IMR-90 (cell line): ENCODE measurements at regions not wholly inside any gene's neighbourhood (a gene's known extent, or its start where the extent isn't known, plus 50 kb on each side); places are given as distances from the start of the nearest gene placed in this dataset.

Source experiments
- ATAC-seq: fragments of 200-7000 bp; cut with Tn5 transposase; 2 replicates; pipeline ENCODE4 v1.9.1; 2020; ENCODE audit warnings: low read depth, mild to moderate bottlenecking, moderate library complexity
- BruUV-seq: library from RNA; stranded (reverse); fragments of 400-500 nt; replicated peaks from 2 replicates; lab custom pipeline; 2021; lab: Mats Ljungman, UMichigan
- CTCF ChIA-PET: fragments of 300-600 bp; formaldehyde crosslinking; extraction: SDS; loops from one replicate; lab custom pipeline; 2021; ENCODE audit warnings: antibody characterized with exemption; lab: Yijun Ruan, JAX
- POLR2A ChIA-PET: fragments of 300-600 bp; sonication (Branson Sonifier 250); formaldehyde crosslinking; loops from one replicate; lab custom pipeline; 2022; ENCODE audit warnings: antibody characterized with exemption; ENCODE audit not compliant: unreplicated experiment; lab: Charles Lee
- DNase-seq: peaks from one replicate; pipeline ENCODE4 v3.0.0; 2013
- H2AFZ ChIP-seq: replicated peaks from 2 replicates; pipeline ENCODE3; 2013; ENCODE audit warnings: low read length, mild to moderate bottlenecking; ENCODE audit not compliant: poor library complexity
- H2AK5ac ChIP-seq: 2 replicates; pipeline ENCODE4 v1.6.1; 2013; ENCODE audit warnings: low read depth, low read length, inconsistent platforms
- H2AK9ac ChIP-seq: replicated peaks from 2 replicates; pipeline ENCODE3; 2013; ENCODE audit warnings: mild to moderate bottlenecking, low read depth, low read length, moderate library complexity; ENCODE audit not compliant: poor library complexity
- H2BK120ac ChIP-seq: 2 replicates; pipeline ENCODE4 v1.6.1; 2013; ENCODE audit warnings: low read depth, low read length, inconsistent platforms
- H2BK15ac ChIP-seq: 3 replicates; pipeline ENCODE4 v1.6.1; 2013; ENCODE audit warnings: low read depth, low read length, inconsistent platforms
- H2BK20ac ChIP-seq: 2 replicates; pipeline ENCODE4 v1.6.1; 2013; ENCODE audit warnings: low read depth, mild to moderate bottlenecking, inconsistent platforms, low read length, moderate library complexity
- H2BK5ac ChIP-seq: 2 replicates; pipeline ENCODE4 v1.6.1; 2013; ENCODE audit warnings: mild to moderate bottlenecking, low read depth, low read length, inconsistent platforms; ENCODE audit not compliant: poor library complexity, severe bottlenecking
- H3K14ac ChIP-seq: replicated peaks from 2 replicates; pipeline ENCODE4 v1.6.1; 2013; ENCODE audit warnings: low read depth, low read length, inconsistent platforms
- H3K18ac ChIP-seq: 2 replicates; pipeline ENCODE4 v1.6.1; 2013; ENCODE audit warnings: low read depth, low read length, control low read depth
- H3K23ac ChIP-seq: 2 replicates; pipeline ENCODE4 v1.6.1; 2013; ENCODE audit warnings: low read depth, low read length, inconsistent platforms
- H3K27ac ChIP-seq: 2 replicates; pipeline ENCODE4 v1.5.1; 2013; ENCODE audit warnings: mild to moderate bottlenecking, control low read depth, low read length; ENCODE audit not compliant: insufficient read depth
- H3K27me3 ChIP-seq: 2 replicates; pipeline ENCODE4 v1.6.1; 2013; ENCODE audit warnings: low read length; ENCODE audit not compliant: control insufficient read depth, insufficient read depth
- H3K36me3 ChIP-seq: 2 replicates; pipeline ENCODE4 v1.6.1; 2013; ENCODE audit warnings: low read length, mixed read lengths; ENCODE audit not compliant: control insufficient read depth, insufficient read depth
- H3K4ac ChIP-seq: 2 replicates; pipeline ENCODE4 v1.6.1; 2013; ENCODE audit warnings: low read depth, low read length, inconsistent platforms
- H3K4me1 ChIP-seq: 2 replicates; pipeline ENCODE4 v1.6.1; 2013; ENCODE audit warnings: low read length, mixed read lengths; ENCODE audit not compliant: control insufficient read depth, insufficient read depth
- H3K4me2 ChIP-seq: 2 replicates; pipeline ENCODE4 v1.6.1; 2013; ENCODE audit warnings: low read depth, mild to moderate bottlenecking, control low read depth, low read length, moderate library complexity
- H3K4me3 ChIP-seq: 2 replicates; pipeline ENCODE4 v1.5.1; 2013; ENCODE audit warnings: low read depth, mild to moderate bottlenecking, control low read depth, low read length, moderate library complexity; ENCODE audit not compliant: insufficient read depth
- H3K56ac ChIP-seq: 2 replicates; pipeline ENCODE4 v1.6.1; 2013; ENCODE audit warnings: low read length, inconsistent platforms; ENCODE audit not compliant: insufficient read depth; ENCODE audit errors: extremely low read depth
- H3K79me1 ChIP-seq, 2 experiments: 2 replicates each; pipeline ENCODE4 v1.6.1; 2013; ENCODE audit warnings: low read length in 2 of 2, inconsistent platforms in 1 of 2, low read depth in 1 of 2
- H3K9ac ChIP-seq: 2 replicates; pipeline ENCODE4 v1.6.1; 2013; ENCODE audit warnings: low read depth, low read length, control low read depth
- H3K9me1 ChIP-seq: 2 replicates; pipeline ENCODE4 v1.6.1; 2013; ENCODE audit warnings: low read length, inconsistent platforms; ENCODE audit not compliant: insufficient read depth
- H3K9me3 ChIP-seq: 2 replicates; pipeline ENCODE4 v1.6.1; 2013; ENCODE audit warnings: low read length; ENCODE audit not compliant: control insufficient read depth, insufficient read depth
- H4K20me1 ChIP-seq: 2 replicates; pipeline ENCODE4 v1.6.1; 2013; ENCODE audit warnings: low read length, inconsistent platforms; ENCODE audit not compliant: insufficient read depth
- H4K5ac ChIP-seq: 2 replicates; pipeline ENCODE4 v1.6.1; 2013; ENCODE audit warnings: mild to moderate bottlenecking, low read depth, low read length, control low read depth
- H4K8ac ChIP-seq, 2 experiments: 2 replicates each; pipeline ENCODE4 v1.6.1; 2013; ENCODE audit warnings: low read depth in 2 of 2, low read length in 2 of 2, control low read depth in 1 of 2, inconsistent platforms in 1 of 2
- H4K91ac ChIP-seq: 2 replicates; pipeline ENCODE4 v1.6.1; 2013; ENCODE audit warnings: low read depth, low read length, inconsistent platforms; ENCODE audit not compliant: insufficient read depth
- BHLHE40 ChIP-seq: fragments of 150-350 bp; IDR thresholded peaks from 2 replicates; pipeline ENCODE4 v1.6.1; 2016; ENCODE audit warnings: mild to moderate bottlenecking, low read depth, low read length
- MAFK ChIP-seq: IDR thresholded peaks from 2 replicates; pipeline ENCODE4 v1.6.1; 2012; ENCODE audit warnings: low read depth, low read length, improper control_type of control experiment
- MAZ ChIP-seq: IDR thresholded peaks from 2 replicates; pipeline ENCODE4 v1.6.1; 2012; ENCODE audit warnings: low read depth, mild to moderate bottlenecking, low read length, improper control_type of control experiment, moderate library complexity, borderline replicate concordance
- RAD21 ChIP-seq: IDR thresholded peaks from 2 replicates; pipeline ENCODE4 v1.6.1; 2012; ENCODE audit warnings: low read length, improper control_type of control experiment
- RCOR1 ChIP-seq: IDR thresholded peaks from 2 replicates; pipeline ENCODE4 v1.6.1; 2012; ENCODE audit warnings: mild to moderate bottlenecking, low read length, improper control_type of control experiment; ENCODE audit not compliant: insufficient replicate concordance
- SMC3 ChIP-seq: fragments of 150-350 bp; IDR thresholded peaks from 2 replicates; pipeline ENCODE4 v1.6.1; 2016; ENCODE audit warnings: low read depth, mild to moderate bottlenecking, antibody characterized with exemption, low read length, moderate library complexity
- dilution Hi-C: fragments of 300-500 bp; cut with HindIII; formaldehyde crosslinking; loops from one replicate; pipeline ENCODE4 v1.14.3; 2018; ENCODE audit warnings: low sequenced_read_pairs; ENCODE audit not compliant: unreplicated experiment
- in situ Hi-C: fragments of 300-500 bp; cut with MboI; formaldehyde crosslinking; loops from 3 replicates; pipeline ENCODE4 v1.14.3; 2019; ENCODE audit warnings: low sequenced_read_pairs, inconsistent platforms, mixed read lengths
- intact Hi-C: fragments of 100-400 bp; cut with micrococcal nuclease; formaldehyde crosslinking; loops from 2 replicates; pipeline ENCODE4 v1.10.0; 2022
- TF ChIP-seq, protein P1 (sequence below): fragments of 150-350 bp; IDR thresholded peaks from 2 replicates; pipeline ENCODE4 v1.6.1; 2017; ENCODE audit warnings: mild to moderate bottlenecking, antibody characterized with exemption, low read length, low read depth

DNA sequence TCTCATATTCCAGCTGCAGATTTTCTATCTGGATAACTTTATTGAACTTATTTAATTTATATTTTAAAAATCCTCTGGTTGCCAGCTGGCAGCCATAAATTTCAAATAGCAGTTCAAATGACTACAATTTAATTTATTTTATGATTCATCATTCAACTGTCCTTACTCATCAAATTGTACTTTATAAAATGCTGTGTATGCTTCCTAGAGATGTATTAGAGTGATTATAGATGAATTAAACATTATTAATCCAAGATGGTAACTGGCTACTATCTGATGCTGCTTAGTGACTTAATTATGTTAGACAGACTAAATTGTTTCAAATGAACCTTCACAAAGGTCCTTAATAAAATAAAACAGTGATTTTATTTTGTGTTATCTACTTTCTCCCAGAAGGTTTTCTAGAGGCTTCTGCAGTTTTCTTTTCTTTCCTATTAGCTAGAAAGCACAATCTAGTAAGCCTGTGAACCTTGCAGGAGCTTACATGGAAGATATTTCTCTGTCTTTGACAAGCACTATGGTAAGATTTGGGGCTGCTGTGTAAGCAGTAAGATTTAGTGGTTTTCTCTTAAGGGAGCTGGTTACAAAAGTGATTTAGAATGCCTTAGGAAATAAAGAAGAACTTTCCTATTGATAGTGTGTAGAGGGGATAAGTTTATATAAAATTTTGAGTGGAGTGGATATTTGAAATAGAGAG, 322.3 kb downstream of the FSIP2 start:
- Histone ChIP-seq H4K20me1 (no peaks in the 10 kb centered on the region), H2BK20ac (no peak overlapping the region), H4K91ac (no peak overlapping the region), H3K4me2 (no peak overlapping the region), H3K4ac (no peak overlapping the region), H3K9ac (no peak overlapping the region), H4K5ac (no peak overlapping the region), H2AK5ac (no peak overlapping the region), H2BK5ac (no peak overlapping the region), H3K9me3 (no peaks in the 10 kb centered on the region), H3K36me3 (no peaks in the 10 kb centered on the region), H3K4me1 (no peaks in the 10 kb centered on the region), H3K56ac (no peak overlapping the region), H2AFZ (no peak overlapping the region), H3K9me1 (no peaks in the 10 kb centered on the region), H2AK9ac (no peak overlapping the region), H3K14ac (no peak overlapping the region), H3K27me3 (no peaks in the 10 kb centered on the region), H3K23ac (no peak overlapping the region), H2BK120ac (no peak overlapping the region), H3K18ac (no peak overlapping the region), H3K27ac (no peak overlapping the region), H2BK15ac (no peak overlapping the region), H3K79me1 (no peaks in the 10 kb centered on the region), H3K4me3 (no peak overlapping the region), H4K8ac (no peak overlapping the region)
- in situ Hi-C loops, result no loop called here
- intact Hi-C loops, result no loop called here
- dilution Hi-C loops, result no loop called here
- TF ChIP-seq RAD21 (no peak), MAZ (no peak), MAFK (no peak), RCOR1 (no peak), BHLHE40 (no peak), SMC3 (no peak)
- TF ChIP-seq, protein P1, sequence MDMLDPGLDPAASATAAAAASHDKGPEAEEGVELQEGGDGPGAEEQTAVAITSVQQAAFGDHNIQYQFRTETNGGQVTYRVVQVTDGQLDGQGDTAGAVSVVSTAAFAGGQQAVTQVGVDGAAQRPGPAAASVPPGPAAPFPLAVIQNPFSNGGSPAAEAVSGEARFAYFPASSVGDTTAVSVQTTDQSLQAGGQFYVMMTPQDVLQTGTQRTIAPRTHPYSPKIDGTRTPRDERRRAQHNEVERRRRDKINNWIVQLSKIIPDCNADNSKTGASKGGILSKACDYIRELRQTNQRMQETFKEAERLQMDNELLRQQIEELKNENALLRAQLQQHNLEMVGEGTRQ, result no peak
- no peak for DNase-seq
- no TSS peak for BruUV-seq
- ChIA-PET POLR2A (no interaction called here), CTCF (no interaction called here)
- ATAC-seq, result no peak
